ENCODE measurements at regions not wholly inside any gene's neighbourhood (a gene's known extent, or its start where the extent isn't known, plus 50 kb on each side); places are given as distances from the start of the nearest gene placed in this dataset.
"Not testable (repeated sequence)": the region's sequence is repeated elsewhere in the genome, so short reads cannot be mapped to it uniquely, and the experiment has no call there.

- DNase-seq, result no peak
Observed at GRCh38 chr7:86366946-86367345, 276.8 kb upstream of the GRM3 start.

GRCh38 chr7:86340407-86340806 lies 303.3 kb upstream of the GRM3 start:
- DNase-seq, result not testable (repeated sequence)

- DNase-seq, result no peak
Observed at GRCh38 chr7:86339051-86339450, 304.7 kb upstream of the GRM3 start.

- DNase-seq, result no peak
Observed at GRCh38 chr7:86328801-86329433, 314.8 kb upstream of the GRM3 start.

GRCh38 chr7:86326847-86327246 lies 316.9 kb upstream of the GRM3 start:
- no peak for DNase-seq

- no peak for DNase-seq
Observed at GRCh38 chr7:86320889-86321288, 322.8 kb upstream of the GRM3 start.

- DNase-seq, result no peak
Observed at GRCh38 chr7:86320341-86320740, 323.4 kb upstream of the GRM3 start.

- DNase-seq, result no peak
Observed at GRCh38 chr7:86313842-86314241, 329.9 kb upstream of the GRM3 start.

- no peak for DNase-seq
Observed at GRCh38 chr7:86301301-86301700, 342.4 kb upstream of the GRM3 start.

GRCh38 chr7:86295526-86295925 lies 348.2 kb upstream of the GRM3 start:
- DNase-seq, result no peak

GRCh38 chr7:86282014-86282682 lies 361.6 kb upstream of the GRM3 start:
- DNase-seq, result no peak

GRCh38 chr7:86280150-86280549 lies 363.6 kb upstream of the GRM3 start:
- DNase-seq, result no peak

GRCh38 chr7:86262781-86263180 lies 380.9 kb upstream of the GRM3 start:
- no peak for DNase-seq

GRCh38 chr7:86257894-86258293 lies 385.8 kb upstream of the GRM3 start:
- no peak for DNase-seq

GRCh38 chr7:86252406-86252805 lies 391.3 kb upstream of the GRM3 start:
- no peak for DNase-seq

GRCh38 chr7:86248977-86249376 lies 394.7 kb upstream of the GRM3 start:
- no peak for DNase-seq

GRCh38 chr7:86243171-86243570 lies 400.5 kb upstream of the GRM3 start:
- DNase-seq, result no peak

- no peak for DNase-seq
Observed at GRCh38 chr7:86226191-86226590, 417.5 kb upstream of the GRM3 start.

- DNase-seq, result no peak
Observed at GRCh38 chr7:86222806-86223205, 420.9 kb upstream of the GRM3 start.

GRCh38 chr7:86214734-86215133 lies 429.0 kb upstream of the GRM3 start:
- DNase-seq, result no peak

- DNase-seq, result no peak
Observed at GRCh38 chr7:86212976-86213375, 430.7 kb upstream of the GRM3 start.

- DNase-seq, result no peak
Observed at GRCh38 chr7:86209036-86209435, 434.7 kb upstream of the GRM3 start.

- no peak for DNase-seq
Observed at GRCh38 chr7:86207740-86208139, 436.0 kb upstream of the GRM3 start.

- DNase-seq, result no peak
Observed at GRCh38 chr7:86202833-86203232, 440.9 kb upstream of the GRM3 start.

GRCh38 chr7:86201767-86202166 lies 441.9 kb upstream of the GRM3 start:
- no peak for DNase-seq
